GM12874 (cell line): ENCODE measurements at regions not wholly inside any gene's neighbourhood (a gene's known extent, or its start where the extent isn't known, plus 50 kb on each side); places are given as distances from the start of the nearest gene placed in this dataset.
A peak's percentile ranks its signal among the peaks of the same experiment; 100 is the strongest.

ENCODE experiments used
- TF ChIP-seq, protein P1 (sequence below): IDR thresholded peaks from 2 replicates; pipeline ENCODE4 v1.5.1; 2011; ENCODE audit warnings: low read depth, mild to moderate bottlenecking, control low read depth, low read length, moderate library complexity; ENCODE audit not compliant: insufficient read depth

DNA sequence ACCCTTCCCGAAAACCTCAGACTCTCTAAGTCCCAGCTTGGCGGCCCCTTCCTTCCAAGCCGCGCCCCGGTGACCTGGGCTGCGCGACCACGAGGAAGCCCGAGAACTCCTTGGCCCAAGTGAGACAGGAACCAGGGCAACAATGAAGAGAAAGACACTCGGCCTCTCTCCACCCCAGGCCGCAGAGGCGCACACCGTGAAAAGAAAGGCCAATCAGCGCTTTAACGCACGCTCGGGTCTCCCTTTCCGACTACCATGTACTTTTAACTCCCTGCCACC, 166.4 kb upstream of the PPP1R3A start:
- TF ChIP-seq, protein P1, sequence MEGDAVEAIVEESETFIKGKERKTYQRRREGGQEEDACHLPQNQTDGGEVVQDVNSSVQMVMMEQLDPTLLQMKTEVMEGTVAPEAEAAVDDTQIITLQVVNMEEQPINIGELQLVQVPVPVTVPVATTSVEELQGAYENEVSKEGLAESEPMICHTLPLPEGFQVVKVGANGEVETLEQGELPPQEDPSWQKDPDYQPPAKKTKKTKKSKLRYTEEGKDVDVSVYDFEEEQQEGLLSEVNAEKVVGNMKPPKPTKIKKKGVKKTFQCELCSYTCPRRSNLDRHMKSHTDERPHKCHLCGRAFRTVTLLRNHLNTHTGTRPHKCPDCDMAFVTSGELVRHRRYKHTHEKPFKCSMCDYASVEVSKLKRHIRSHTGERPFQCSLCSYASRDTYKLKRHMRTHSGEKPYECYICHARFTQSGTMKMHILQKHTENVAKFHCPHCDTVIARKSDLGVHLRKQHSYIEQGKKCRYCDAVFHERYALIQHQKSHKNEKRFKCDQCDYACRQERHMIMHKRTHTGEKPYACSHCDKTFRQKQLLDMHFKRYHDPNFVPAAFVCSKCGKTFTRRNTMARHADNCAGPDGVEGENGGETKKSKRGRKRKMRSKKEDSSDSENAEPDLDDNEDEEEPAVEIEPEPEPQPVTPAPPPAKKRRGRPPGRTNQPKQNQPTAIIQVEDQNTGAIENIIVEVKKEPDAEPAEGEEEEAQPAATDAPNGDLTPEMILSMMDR: no peak

DNA sequence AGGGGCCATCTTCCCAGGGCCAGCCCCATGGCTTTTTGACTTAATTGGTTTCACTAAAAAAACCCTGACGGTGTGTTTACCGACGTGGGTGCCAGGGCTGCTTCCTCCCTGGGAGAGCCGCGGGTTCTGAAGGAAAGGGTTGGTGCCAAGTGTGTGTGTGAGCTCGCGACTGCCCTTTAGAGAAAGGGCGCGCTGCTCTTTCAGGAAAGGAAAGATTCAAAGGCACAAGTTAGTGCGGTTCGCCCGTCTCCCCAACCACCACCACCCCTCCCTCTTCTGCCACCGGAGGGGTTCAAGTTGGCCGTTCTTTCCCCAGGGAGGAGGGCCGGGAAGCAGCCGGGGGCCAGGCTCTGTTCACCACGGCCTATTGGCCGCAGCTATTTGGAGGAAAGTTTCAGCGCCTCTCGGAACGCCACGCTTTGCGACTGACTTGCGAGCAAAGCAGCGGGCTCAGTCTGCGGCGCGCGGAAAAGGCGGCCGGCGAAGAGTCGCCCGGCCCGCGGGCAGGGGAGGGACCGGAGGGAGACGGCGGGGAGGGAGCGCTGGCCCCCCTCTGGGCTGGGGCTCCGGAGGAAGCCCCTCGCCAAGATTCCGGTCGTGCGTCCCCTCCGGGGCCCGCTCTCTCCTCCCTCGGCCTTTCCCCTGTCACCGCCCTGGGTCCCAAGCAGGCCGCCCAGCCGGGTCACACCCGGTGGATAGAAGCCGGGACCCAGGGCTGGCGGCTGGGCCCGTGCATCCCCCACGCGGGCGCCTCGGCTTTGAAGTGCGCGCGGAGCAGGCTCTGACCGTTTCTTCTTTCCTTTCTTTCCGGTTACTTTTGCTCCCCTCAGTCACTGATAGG, 165.9 kb upstream of the PPP1R3A start:
- TF ChIP-seq, protein P1: no peak

DNA sequence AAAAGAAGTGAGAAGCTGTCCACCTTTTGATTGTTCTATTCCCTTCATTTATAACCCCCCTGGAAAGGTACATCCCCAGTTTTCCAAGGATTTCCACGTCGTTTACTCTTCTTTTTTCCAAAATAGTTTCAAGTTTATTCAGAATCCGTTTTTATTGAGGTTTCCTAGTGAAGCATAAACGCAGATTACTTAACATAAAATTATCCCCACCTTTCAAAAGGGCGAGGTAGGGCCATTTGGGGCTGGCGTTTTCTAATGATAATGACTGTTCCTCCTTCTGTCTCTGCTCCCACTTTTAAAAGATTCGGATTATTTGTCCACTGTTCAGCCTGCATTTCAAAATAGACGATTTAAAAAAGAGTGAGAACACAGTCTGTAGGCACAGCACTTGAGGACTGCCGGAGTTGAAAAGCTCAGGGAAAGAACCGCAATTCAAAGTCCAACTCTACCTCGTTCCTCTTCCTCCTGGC, 165.2 kb upstream of the PPP1R3A start:
- TF ChIP-seq, protein P1: no peak

DNA sequence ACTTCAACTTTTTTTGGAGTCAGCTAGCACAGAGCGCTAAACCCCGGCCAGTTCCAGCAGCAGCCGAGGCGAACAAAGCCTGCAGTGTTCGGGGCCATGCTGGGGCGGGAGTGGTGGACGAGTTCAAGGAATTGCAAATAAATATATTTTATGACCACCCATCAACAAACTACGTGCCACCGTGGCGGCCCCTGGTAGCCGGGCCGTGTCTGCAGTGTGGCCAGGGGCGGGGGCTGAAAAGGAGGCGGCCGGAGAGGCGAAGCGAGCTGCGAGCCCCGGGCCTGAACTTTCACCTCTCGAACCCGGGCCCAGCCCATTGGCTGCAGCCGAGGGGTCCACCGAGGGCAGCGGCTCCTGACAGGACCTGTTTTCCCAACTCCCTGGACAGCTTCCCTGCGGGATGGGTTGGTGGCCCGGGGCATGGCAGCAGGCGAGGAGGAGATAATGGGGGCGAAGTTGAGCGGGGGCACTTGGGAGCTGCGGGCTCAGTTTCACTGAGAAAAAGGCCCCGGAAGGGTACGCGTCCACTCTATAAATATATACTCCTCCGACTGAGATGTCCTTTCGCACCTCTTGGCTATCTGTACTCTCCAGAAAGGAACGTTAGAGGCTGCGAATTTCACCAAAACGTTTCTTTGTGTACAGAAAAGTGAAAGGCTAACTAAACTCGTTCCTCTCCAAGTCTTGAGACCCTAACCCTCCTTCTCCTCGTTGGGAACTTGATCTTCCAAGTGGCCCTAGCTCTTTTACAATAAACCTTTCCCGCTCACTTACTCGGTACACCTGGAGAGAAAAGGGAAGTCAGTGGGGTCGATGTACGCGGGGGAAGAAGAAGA, 164.6 kb upstream of the PPP1R3A start:
- TF ChIP-seq, protein P1: no peak

DNA sequence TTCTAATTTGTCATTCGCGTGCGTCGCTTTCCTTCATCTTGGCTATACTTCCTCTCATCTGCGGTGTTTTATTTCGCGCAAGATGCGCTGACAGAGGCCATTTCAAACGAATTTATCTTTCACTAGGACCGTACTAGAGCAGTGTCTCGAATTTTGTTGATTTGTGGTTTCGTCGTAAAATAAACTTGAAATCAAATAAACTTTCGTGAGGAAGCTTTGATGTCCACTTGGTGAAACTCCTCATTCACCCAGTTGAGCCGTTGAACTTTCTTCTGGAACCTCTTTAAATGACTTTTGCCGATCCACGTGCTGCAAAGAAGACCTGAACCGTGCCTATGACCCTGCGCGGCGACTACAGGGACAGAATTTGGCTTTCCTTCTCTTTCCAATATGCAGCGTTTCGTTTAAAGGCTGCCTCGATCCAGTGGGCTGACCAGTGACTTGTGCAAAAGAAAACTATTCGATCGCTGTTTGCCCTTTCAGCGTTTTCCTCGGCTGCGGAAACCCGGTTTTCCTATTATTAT, 163.9 kb upstream of the PPP1R3A start:
- TF ChIP-seq, protein P1: no peak

DNA sequence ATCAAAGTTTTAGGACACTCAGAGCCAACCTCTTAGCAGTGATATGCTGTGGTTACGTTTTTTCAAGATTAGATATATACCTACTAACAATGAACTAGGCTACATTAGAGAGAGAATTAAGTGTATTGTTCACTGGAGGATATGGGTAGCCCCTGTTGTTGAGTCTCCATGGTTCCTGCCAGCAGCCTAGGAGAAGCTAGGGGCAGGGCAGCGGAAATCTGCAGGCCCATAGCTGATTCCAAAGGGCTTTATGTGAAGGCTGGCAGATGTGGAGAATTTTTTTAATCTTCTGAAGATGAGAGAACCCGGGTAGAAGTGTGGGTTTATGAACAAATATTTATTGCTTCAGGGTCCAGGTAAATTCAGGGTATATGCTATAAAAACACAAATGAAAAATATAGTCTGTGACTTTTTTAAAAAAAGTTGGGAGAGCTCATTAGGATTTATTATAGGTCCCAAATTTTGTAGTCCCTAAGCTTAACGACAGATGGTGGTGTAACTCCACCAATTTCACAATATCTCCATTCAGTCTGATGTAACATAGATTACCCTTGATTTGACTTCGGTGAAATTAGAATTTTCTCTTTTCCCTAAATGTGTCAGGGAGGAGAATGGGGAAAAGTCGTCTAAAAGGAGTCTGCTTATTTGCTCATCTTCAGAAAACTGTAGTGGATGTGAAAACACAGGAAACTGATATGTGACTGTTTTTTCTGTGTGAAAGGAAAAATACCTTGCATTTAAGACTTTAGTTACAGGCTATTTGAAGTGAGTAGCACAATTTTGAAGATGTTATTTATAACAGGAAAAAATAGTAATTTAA, 163.0 kb upstream of the PPP1R3A start:
- TF ChIP-seq, protein P1: peak; percentile 18; the same call in 1 of the 2 replicates
